ENCODE measurements at regions not wholly inside any gene's neighbourhood (a gene's known extent, or its start where the extent isn't known, plus 50 kb on each side); places are given as distances from the start of the nearest gene placed in this dataset.

DNA sequence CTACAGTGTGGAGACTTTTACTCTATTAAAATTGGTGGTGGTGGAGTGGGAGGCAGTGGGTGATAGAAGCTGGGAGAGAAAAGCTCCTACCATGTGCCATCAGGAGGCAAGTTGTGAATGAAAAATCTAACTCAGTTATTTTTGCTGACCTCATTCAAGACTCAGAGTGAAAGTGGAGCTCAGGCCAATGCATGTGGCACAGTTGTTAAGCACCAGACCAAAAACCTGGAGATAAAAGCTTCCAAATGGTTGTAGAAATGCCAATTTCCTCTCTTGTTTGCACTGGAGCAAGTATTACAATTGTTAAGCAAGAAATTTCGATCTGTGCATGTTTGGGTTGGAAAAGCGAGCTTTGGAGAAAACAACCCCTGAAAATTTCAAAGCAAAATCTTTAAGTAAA is 81.5 kb upstream of the PRICKLE2 start:
- TF ChIP-seq, protein P1, sequence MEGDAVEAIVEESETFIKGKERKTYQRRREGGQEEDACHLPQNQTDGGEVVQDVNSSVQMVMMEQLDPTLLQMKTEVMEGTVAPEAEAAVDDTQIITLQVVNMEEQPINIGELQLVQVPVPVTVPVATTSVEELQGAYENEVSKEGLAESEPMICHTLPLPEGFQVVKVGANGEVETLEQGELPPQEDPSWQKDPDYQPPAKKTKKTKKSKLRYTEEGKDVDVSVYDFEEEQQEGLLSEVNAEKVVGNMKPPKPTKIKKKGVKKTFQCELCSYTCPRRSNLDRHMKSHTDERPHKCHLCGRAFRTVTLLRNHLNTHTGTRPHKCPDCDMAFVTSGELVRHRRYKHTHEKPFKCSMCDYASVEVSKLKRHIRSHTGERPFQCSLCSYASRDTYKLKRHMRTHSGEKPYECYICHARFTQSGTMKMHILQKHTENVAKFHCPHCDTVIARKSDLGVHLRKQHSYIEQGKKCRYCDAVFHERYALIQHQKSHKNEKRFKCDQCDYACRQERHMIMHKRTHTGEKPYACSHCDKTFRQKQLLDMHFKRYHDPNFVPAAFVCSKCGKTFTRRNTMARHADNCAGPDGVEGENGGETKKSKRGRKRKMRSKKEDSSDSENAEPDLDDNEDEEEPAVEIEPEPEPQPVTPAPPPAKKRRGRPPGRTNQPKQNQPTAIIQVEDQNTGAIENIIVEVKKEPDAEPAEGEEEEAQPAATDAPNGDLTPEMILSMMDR (IDR thresholded peaks at IDR 0.05), result no peak
- TF ChIP-seq POLR2A (IDR thresholded peaks at IDR 0.05), result no peak
